ENCODE measurements at regions not wholly inside any gene's neighbourhood (a gene's known extent, or its start where the extent isn't known, plus 50 kb on each side); places are given as distances from the start of the nearest gene placed in this dataset.

DNA sequence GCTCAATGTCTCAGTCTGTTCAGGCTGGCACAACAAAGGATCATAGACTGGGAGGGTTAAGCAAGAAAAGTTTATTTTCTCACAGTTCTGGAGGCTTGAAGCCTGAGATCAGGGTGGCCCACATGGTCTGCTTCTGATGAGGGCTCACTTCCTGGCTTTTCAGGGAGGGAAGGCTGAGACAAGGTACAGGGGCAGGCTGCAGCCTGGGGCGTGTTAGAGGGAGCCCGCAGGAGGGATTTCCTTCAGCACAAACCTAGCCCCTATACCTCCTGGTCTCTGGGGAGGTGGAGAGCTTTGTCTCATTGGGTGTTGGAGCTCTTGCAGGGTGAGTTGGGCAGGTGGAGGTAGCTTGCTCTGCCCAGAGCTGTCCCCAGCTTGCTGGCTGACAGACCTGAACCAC is 81.1 kb upstream of the GPR6 start:
- Mint-ChIP-seq H3K9me3 (peaks cover 14% of the 10 kb centered on the region), H3K27ac (peak overlapping the region; percentile 56), H3K4me1 (peaks cover 36% of the 10 kb centered on the region), H3K36me3 (peaks cover 7% of the 10 kb centered on the region), H3K4me3 (no peak overlapping the region), H3K27me3 (ENCODE audit: low read depth) (no peaks in the 10 kb centered on the region)
- TF ChIP-seq, protein P1, sequence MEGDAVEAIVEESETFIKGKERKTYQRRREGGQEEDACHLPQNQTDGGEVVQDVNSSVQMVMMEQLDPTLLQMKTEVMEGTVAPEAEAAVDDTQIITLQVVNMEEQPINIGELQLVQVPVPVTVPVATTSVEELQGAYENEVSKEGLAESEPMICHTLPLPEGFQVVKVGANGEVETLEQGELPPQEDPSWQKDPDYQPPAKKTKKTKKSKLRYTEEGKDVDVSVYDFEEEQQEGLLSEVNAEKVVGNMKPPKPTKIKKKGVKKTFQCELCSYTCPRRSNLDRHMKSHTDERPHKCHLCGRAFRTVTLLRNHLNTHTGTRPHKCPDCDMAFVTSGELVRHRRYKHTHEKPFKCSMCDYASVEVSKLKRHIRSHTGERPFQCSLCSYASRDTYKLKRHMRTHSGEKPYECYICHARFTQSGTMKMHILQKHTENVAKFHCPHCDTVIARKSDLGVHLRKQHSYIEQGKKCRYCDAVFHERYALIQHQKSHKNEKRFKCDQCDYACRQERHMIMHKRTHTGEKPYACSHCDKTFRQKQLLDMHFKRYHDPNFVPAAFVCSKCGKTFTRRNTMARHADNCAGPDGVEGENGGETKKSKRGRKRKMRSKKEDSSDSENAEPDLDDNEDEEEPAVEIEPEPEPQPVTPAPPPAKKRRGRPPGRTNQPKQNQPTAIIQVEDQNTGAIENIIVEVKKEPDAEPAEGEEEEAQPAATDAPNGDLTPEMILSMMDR (IDR thresholded peaks at IDR 0.05; ENCODE audit: unreplicated experiment), result no peak
- DNase-seq (ENCODE audit: low spot score in 2 of 2, unreplicated experiment in 2 of 2), result no peak

DNA sequence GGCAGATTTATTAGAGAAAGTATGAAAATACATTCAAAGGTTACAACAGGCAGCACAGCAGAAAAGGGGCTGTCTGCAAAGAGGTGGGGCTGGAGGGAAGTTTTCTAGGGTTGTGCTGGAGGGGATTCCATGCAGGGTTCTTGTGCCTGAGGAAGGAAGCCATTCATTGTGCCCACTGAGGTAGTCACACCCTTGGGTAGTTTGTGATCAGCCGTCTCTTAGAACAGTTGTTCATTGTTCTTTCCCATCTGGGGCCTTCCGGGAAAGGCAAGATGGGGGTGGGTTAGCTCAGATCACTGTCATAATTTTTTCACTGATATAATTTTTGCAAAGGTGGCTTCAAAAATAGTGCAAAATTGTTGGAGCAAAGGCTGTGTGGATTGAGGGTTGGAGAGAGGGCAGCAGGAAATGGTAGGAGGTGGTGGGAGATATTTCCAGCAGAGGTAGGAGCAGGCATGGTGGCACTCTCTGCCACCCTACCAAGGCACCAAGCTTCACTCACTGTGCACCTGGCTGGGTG is 80.5 kb upstream of the GPR6 start:
- TF ChIP-seq, protein P1 (IDR thresholded peaks at IDR 0.05; ENCODE audit: unreplicated experiment), result no peak
- no peak overlapping the region for H3K4me3 Mint-ChIP-seq
- H3K27ac Mint-ChIP-seq, result no peak overlapping the region
- peaks cover 14% of the 10 kb centered on the region for H3K9me3 Mint-ChIP-seq
- peaks cover 7% of the 10 kb centered on the region for H3K36me3 Mint-ChIP-seq
- H3K27me3 Mint-ChIP-seq (ENCODE audit: low read depth), result no peaks in the 10 kb centered on the region
- H3K4me1 Mint-ChIP-seq, result peaks cover 30% of the 10 kb centered on the region
- DNase-seq (ENCODE audit: low spot score in 2 of 2, unreplicated experiment in 2 of 2), result no peak

DNA sequence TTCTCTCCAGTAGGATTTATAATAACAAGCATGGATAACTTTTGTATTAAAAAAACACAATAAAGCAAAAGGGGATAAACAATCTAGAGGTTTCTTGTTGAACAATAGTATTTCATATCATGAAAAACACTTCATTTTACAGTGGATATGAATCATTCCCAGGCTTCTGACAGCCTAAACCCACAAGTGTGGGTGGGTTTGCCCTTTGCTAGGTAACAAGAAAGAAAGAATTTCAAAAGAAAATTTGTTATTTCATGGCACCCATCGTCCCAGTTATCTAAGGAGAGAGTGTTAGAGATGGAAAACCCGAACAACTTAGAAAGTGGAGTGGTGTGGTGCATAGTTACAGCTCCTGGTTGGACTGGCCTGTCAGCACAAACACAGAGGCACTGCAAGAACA is 76.1 kb upstream of the GPR6 start:
- Mint-ChIP-seq H3K27ac (no peak overlapping the region), H3K36me3 (no peaks in the 10 kb centered on the region), H3K4me3 (no peak overlapping the region), H3K27me3 (ENCODE audit: low read depth) (peaks cover 2% of the 10 kb centered on the region), H3K9me3 (no peaks in the 10 kb centered on the region), H3K4me1 (peaks cover 13% of the 10 kb centered on the region)
- TF ChIP-seq, protein P1 (IDR thresholded peaks at IDR 0.05; ENCODE audit: unreplicated experiment), result no peak
- no peak for DNase-seq (ENCODE audit: low spot score in 2 of 2, unreplicated experiment in 2 of 2)

DNA sequence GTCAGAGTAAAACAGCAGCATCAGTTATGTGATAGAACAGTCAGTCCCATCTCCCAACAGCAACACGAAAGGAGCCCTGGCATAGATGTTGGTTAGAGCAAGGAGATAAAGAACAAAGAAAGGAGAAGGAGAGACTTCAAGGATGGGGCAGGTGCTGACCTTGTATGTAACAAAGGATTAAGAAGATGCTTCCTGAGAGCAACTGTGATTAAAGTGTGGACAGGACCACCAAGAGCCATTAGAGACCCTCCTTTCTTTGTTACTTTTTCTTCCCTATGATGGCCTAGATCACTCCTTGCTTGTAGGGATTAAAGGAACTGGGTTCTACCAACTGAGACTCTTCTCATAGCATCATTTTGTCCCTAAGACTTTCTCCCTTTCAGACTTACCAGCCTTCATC is 75.2 kb upstream of the GPR6 start:
- Mint-ChIP-seq H3K36me3 (no peaks in the 10 kb centered on the region), H3K4me1 (peaks cover 4% of the 10 kb centered on the region), H3K27me3 (ENCODE audit: low read depth) (peaks cover 2% of the 10 kb centered on the region), H3K9me3 (no peaks in the 10 kb centered on the region), H3K4me3 (no peak overlapping the region), H3K27ac (no peak overlapping the region)
- DNase-seq (ENCODE audit: low spot score in 2 of 2, unreplicated experiment in 2 of 2), result no peak
- TF ChIP-seq, protein P1 (IDR thresholded peaks at IDR 0.05; ENCODE audit: unreplicated experiment), result no peak

DNA sequence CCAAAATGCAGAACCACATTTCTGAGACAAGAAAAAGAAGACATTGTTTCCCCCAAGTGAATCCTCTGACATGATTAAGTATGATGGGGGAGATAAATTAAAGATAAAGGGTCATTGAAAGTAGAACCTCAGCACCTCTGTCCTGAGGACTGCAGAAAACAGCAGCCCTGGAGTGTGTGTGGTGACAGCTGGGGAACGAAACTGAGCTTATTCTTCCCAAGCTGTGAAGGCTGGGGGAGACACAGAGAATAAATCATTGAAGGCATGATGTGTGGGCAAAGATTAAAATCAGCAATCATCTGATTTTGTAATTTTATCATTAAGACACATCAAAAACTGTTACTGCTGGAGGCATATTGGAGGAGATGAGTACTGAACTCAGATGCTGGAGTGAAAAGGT is 67.5 kb upstream of the GPR6 start:
- DNase-seq (ENCODE audit: low spot score in 2 of 2, unreplicated experiment in 2 of 2), result no peak
- H3K9me3 Mint-ChIP-seq, result no peaks in the 10 kb centered on the region
- H3K27me3 Mint-ChIP-seq (ENCODE audit: low read depth), result peaks cover 2% of the 10 kb centered on the region
- H3K4me1 Mint-ChIP-seq, result peaks cover 37% of the 10 kb centered on the region
- no peak overlapping the region for H3K4me3 Mint-ChIP-seq
- TF ChIP-seq, protein P1 (IDR thresholded peaks at IDR 0.05; ENCODE audit: unreplicated experiment), result no peak
- no peaks in the 10 kb centered on the region for H3K36me3 Mint-ChIP-seq
- H3K27ac Mint-ChIP-seq, result no peak overlapping the region

DNA sequence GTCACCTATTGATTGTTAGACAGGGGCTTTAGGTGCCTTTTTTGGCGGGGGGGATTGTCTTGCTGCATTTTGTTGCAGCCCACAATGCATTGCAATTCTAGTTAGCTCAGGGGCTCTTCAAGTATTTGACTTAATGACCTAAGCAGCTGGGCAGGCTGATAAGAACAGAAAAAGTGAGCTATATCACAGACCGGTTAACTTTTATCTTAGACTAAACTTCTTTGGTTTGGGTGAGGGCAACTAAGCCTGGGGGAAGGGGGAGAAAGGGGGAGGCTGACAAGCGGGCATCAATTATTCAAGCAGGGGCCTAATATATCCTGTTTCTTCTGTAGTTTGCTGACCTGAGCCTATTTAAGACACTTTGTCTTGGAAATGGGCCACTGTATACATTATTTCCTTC is 66.0 kb upstream of the GPR6 start:
- Mint-ChIP-seq H3K4me1 (peaks cover 37% of the 10 kb centered on the region), H3K9me3 (no peaks in the 10 kb centered on the region), H3K36me3 (no peaks in the 10 kb centered on the region), H3K27me3 (ENCODE audit: low read depth) (no peaks in the 10 kb centered on the region), H3K4me3 (no peak overlapping the region), H3K27ac (peak overlapping the region; percentile 45)
- TF ChIP-seq, protein P1 (IDR thresholded peaks at IDR 0.05; ENCODE audit: unreplicated experiment), result no peak
- DNase-seq (ENCODE audit: low spot score in 2 of 2, unreplicated experiment in 2 of 2), result no peak
